ENCODE measurements at regions not wholly inside any gene's neighbourhood (a gene's known extent, or its start where the extent isn't known, plus 50 kb on each side); places are given as distances from the start of the nearest gene placed in this dataset.

- TF ChIP-seq CTCF (conservative IDR thresholded peaks at IDR 0.05) (no peak), EZH2 (IDR thresholded peaks at IDR 0.05; ENCODE audit: low read depth) (no peak)
Observed at GRCh38 chr12:30825341-30825740, 70.6 kb upstream of the CAPRIN2 start.

Data from PC-9 (cell line).